ENCODE measurements at regions not wholly inside any gene's neighbourhood (a gene's known extent, or its start where the extent isn't known, plus 50 kb on each side); places are given as distances from the start of the nearest gene placed in this dataset.

DNA sequence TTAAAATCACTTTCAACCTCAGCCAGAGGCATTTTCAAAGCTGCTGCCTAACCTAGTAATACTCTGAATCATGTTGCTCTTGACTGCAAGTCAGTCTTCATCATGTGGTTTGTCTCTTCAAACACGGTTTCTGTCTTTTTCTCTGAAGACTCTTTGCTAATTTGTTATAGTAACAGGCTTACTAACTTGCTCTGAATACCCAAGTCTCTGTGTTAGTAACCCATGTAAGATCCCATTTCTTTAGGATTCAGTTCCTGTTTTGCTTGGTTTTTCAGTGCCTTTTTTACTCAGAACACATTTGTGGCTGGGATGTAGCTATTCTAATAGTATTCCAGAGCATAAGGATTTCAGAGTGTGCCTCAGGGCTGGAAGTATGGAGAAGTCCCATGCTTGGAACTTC, 1450.6 kb upstream of the IGFBP7 start:
- no peak for DNase-seq

DNA sequence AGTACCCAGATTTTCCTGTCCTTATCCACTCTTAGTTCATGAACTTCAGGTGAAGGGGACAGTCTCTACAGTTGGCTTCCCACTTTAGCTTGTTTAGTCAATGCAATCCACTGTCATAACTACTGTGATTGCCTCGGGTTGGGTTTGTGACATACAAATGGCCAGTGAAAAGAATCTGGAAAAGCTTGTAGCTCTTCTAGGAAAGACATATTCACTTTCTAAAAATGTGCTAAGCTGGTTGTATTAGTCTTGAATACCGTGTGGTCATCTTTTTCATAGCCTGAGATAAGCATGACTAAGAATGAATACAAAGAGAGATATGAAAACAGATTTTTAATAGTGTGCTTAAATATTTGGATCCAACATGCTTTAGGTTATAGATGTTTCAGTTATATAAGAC, 1443.5 kb upstream of the IGFBP7 start:
- no peak for DNase-seq

DNA sequence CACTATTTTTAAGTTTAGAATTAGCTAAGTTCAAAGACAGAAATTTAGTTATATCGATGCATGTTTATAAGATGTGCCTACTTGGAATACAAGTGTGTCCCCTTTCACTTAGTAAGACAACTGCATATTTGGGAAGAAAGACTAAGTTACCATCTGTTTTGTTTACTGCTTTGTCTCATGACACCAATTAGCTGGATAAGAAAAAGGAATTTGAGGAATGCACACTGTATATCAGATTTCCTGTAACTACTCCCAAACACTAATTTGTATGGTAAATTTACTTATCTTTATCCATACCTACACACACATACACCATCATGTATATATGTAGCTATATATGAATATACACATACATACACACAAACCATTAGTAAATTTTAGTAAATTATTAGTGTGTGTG, 1442.8 kb upstream of the IGFBP7 start:
- no peak for DNase-seq

DNA sequence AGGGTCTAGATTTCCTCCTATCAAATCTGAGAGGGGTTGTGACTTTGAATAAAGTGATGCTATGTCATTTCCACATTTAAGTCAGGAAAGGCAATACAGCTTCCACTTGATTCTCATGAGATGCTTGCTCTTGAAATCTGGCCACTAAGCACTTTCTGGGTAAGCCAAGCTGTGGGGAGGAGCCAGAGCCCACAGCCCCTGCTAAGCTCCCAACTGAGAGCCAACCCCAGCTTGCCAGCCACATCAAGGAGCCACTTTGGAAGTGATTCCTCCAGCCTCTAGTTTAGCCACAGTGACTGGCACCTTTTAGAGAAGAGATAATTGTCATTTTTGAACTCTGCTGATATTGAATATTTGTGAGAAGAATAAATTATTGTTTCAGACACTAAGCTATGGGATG, 1441.5 kb upstream of the IGFBP7 start:
- DNase-seq = no peak

GRCh38 chr4:58543465-58543864, 1433.3 kb upstream of the IGFBP7 start:
- no peak for DNase-seq

DNA sequence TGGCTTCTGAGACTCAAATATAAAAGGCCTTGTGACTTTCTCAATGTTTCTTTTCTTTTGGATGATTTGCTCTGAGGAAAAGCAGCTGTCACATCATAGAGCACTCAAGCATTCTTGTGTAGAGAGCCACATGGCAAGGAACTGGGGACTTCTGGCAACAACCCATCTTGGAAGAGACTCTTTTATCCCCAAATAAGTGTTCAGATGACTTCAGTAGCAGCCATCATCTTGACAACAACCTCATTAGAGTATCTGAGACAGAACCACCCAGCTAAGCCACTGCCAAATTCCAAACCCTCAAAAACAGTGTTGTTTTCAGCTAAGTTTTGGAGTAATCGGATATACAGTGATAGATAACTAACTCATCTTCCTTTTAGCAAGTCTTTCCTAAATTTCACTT, 1431.7 kb upstream of the IGFBP7 start:
- DNase-seq = peak in 8 of 58 donors; percentile 0 to 28 (median 1)

- no peak for DNase-seq
Observed at GRCh38 chr4:58522765-58523382, 1412.7 kb upstream of the IGFBP7 start.

DNA sequence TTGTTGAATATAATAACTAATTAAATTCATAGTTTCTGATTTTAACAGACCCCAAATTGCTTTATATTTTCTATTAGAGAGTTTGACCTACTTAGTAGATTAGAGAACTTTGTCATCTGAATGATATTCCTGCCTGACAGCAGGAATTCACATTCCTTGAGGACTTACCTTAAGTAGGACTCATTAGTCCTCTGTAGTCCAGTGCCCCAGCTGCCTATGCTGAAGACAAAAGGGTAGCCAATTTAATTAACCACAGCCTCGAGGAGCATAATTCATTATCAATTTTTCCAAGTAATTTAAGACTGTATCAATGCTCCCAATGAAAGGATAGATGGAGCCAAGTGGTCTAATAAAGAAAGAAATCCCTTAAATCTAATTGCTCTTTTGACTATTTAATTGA, 1405.0 kb upstream of the IGFBP7 start:
- DNase-seq = no peak

DNA sequence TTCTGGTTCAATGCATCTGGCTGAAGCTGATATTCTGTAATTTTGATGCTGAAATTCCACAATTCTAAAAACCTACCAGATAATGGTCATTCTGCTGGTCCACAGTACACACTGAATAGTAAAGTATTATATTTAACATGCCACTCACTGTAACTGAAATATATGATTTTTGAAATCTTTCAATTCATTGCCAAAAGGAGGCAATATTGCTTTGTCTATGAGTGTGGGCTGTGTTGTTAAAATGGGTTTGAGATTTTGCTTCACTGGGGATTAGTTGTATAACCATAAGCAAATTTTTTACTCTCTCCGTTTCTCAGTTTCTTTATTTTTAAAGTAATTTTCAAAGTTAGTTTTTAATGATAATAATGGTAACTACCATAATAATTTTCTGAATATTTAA, 1404.1 kb upstream of the IGFBP7 start:
- no peak for DNase-seq

GRCh38 chr4:58510652-58511051, 1400.5 kb upstream of the IGFBP7 start:
- no peak for DNase-seq

DNA sequence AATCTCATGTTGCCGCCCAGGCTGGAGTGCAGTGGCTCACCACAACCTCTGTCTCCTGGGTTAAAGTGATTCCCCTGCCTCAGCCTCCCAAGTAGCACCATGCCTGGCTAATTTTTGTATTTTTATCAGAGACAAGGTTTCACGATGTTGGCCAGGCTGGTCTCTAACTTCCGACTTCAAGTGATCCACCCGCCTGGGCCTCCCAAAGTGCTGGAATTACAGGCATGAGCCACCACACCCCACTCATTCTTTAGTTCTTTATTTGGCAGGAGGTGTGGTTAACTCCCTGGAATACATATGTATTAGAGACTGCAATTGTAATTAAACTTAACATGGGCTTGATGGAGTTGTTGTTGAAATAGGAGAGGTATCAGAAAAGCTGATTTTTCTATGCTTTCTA, 1396.9 kb upstream of the IGFBP7 start:
- DNase-seq = no peak

GRCh38 chr4:58502839-58503238, 1392.7 kb upstream of the IGFBP7 start:
- no peak for DNase-seq

DNA sequence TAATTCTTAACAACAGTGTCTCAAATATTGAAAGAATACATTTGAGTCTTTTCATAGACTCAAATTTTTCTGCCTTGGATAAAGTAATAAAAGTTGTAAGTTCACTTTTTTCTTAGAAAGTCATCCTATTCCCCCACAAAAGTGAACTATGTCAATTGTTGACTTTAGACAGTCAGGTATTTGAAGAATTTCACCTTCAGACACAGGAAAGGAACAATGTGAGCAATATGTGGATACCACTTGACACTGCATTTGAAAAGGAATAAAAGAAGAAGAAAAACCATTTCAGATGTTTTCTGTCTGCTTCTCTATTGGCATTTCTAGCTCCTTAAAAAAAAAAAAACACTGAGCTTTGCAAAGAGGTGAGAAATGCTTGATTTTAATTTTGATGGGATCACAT, 1389.0 kb upstream of the IGFBP7 start:
- DNase-seq = no peak

GRCh38 chr4:58491620-58492019, 1381.4 kb upstream of the IGFBP7 start:
- no peak for DNase-seq

GRCh38 chr4:58477950-58478349, 1367.8 kb upstream of the IGFBP7 start:
- no peak for DNase-seq

- no peak for DNase-seq
Observed at GRCh38 chr4:58477513-58477912, 1367.3 kb upstream of the IGFBP7 start.

DNA sequence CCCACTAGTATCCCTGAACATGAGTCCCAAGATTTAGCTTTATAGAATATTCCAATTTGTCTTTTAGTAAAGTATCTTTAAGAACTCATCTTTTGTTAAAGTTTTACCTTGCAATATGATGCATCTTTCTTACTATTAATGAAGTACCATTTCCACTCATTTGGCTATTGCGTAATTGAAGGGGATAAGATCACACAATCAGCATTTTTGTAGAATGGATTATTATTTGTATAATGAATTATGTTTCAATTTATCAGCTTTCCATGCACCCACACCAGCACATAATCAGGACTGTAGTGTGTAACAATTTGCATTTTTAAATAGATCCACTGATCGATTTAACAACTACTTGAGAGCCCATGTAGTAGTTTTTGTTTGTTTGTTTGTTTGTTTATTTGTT, 1364.9 kb upstream of the IGFBP7 start:
- DNase-seq = no peak

- no peak for DNase-seq
Observed at GRCh38 chr4:58465031-58465430, 1354.8 kb upstream of the IGFBP7 start.

GRCh38 chr4:58456727-58457384, 1346.7 kb upstream of the IGFBP7 start:
- DNase-seq = no peak

DNA sequence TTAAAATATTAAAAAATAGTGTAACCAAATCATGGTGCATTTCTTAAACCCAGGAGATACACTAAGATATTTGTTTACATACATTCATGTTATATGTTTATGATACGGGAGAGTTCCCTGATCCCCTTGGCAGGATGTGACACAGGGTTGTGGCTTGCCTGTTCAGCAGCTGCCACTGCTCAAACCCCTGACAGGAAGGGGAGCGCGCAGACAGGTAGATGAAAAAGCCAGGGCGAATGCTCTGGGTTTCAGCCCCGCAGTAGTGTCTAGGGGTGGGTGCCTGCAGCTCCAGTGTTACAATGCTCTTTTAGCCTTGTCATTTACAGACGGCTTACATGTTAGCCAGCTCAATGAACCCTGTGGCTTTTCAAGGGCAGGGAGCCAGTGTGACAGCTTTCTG, 1343.8 kb upstream of the IGFBP7 start:
- DNase-seq = no peak

- DNase-seq = no peak
Observed at GRCh38 chr4:58451707-58452106, 1341.5 kb upstream of the IGFBP7 start.

GRCh38 chr4:58435871-58436270, 1325.7 kb upstream of the IGFBP7 start:
- DNase-seq = no peak

DNA sequence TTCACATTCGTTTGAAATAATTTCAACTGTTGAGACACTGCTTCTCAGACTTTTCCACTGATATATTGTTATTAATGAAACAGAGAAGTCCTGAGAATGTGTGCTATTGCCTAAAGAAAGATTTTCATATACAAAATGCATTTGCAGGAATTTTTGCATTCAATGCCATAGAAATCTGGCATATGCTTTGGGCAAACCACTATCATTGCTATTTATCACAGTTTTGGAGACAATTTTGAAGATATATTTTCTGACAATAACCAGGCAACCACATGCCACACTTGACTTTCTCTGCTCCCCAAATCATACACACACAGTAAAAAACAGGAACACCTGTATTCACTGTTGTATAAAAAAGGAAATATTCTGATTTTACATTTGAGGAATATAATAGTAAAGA, 1303.7 kb upstream of the IGFBP7 start:
- DNase-seq = no peak

DNA sequence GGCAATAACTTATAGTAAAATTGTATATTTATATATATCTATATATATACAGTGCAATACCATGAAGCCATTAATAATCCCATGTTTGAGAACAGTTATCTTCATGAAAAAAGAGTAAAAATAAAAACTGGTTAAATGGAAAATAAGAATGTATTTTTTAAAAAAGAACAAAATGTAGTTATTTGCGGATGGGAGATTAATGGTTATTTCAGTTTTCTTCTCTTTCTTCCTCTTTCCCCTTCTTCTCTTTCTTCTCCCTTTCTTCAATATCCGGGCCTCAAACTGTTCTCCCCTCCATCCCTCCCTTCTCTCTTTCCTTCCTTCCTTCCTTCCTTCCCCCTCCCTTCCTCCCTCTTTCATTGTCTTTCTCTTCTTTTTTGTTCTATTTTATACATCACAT, 1301.7 kb upstream of the IGFBP7 start:
- DNase-seq = no peak

All from anterior cingulate cortex (tissue), 58 donors.